Keratinocyte (primary cell): ENCODE measurements at regions not wholly inside any gene's neighbourhood (a gene's known extent, or its start where the extent isn't known, plus 50 kb on each side); places are given as distances from the start of the nearest gene placed in this dataset.

ENCODE experiments used
- DNase-seq: peaks from one replicate; pipeline ENCODE4 v3.0.0-alpha.2; 2011; ENCODE audit warnings: low read depth, missing footprints, low spot score
- FAIRE-seq: peaks from 2 replicates; lab custom pipeline; 2011; peaks lifted over from hg19 to GRCh38; lab: Jason Lieb, UNC
- H2AFZ ChIP-seq: 2 replicates; pipeline ENCODE4 v1.6.0; 2012; ENCODE audit warnings: low read length, control low read depth, inconsistent platforms; ENCODE audit not compliant: control insufficient read depth
- H3K27ac ChIP-seq: 2 replicates; pipeline ENCODE4 v1.5.1; 2011; ENCODE audit warnings: low read length; ENCODE audit not compliant: control insufficient read depth, insufficient read depth
- H3K27me3 ChIP-seq: 3 replicates; pipeline ENCODE4 v1.6.0; 2011; ENCODE audit warnings: low read length; ENCODE audit not compliant: control insufficient read depth, insufficient read depth; ENCODE audit errors: extremely low read depth
- H3K36me3 ChIP-seq, 2 experiments: 2 replicates in 1 of 2; 3 replicates in 1 of 2; pipeline ENCODE4 v1.5.1; 2011; ENCODE audit warnings: low read length in 2 of 2, mild to moderate bottlenecking in 1 of 2; ENCODE audit not compliant: control insufficient read depth in 2 of 2, insufficient read depth in 2 of 2; ENCODE audit errors: extremely low read depth in 1 of 2
- H3K4me1 ChIP-seq: 3 replicates; pipeline ENCODE4 v1.5.1; 2011; ENCODE audit warnings: low read length; ENCODE audit not compliant: control insufficient read depth, insufficient read depth; ENCODE audit errors: extremely low read depth
- H3K4me2 ChIP-seq: 3 replicates; pipeline ENCODE4 v1.6.0; 2011; ENCODE audit warnings: low read depth, low read length; ENCODE audit not compliant: control insufficient read depth, insufficient read depth; ENCODE audit errors: extremely low read depth
- H3K4me3 ChIP-seq, 3 experiments: fragments of 200-600 bp in 1 of 3; sonication (generic) in 1 of 3; 2 replicates in 2 of 3; 3 replicates in 1 of 3; pipeline ENCODE4 v1.5.1; 2011 to 2016; ENCODE audit warnings: low read length in 3 of 3, mild to moderate bottlenecking in 3 of 3, control low read depth in 2 of 3, inconsistent platforms in 1 of 3, low read depth in 1 of 3, mixed read lengths in 1 of 3, mixed run types in 1 of 3, moderate library complexity in 1 of 3; ENCODE audit not compliant: control insufficient read depth in 2 of 3, insufficient read depth in 2 of 3; ENCODE audit errors: extremely low read depth in 1 of 3
- H3K79me2 ChIP-seq: 2 replicates; pipeline ENCODE4 v1.6.0; 2012; ENCODE audit warnings: low read length; ENCODE audit not compliant: control insufficient read depth, insufficient read depth
- H3K9ac ChIP-seq: 3 replicates; pipeline ENCODE4 v1.6.0; 2011; ENCODE audit warnings: low read length; ENCODE audit not compliant: control insufficient read depth, insufficient read depth; ENCODE audit errors: extremely low read depth
- H3K9me1 ChIP-seq: 3 replicates; pipeline ENCODE4 v1.6.0; 2011; ENCODE audit warnings: low read length; ENCODE audit not compliant: control insufficient read depth, insufficient read depth; ENCODE audit errors: extremely low read depth
- H3K9me3 ChIP-seq: 2 replicates; pipeline ENCODE4 v1.5.1; 2012; ENCODE audit warnings: low read depth, low read length; ENCODE audit not compliant: control insufficient read depth
- H4K20me1 ChIP-seq: 3 replicates; pipeline ENCODE4 v1.6.0; 2011; ENCODE audit warnings: low read length; ENCODE audit not compliant: control insufficient read depth, insufficient read depth; ENCODE audit errors: extremely low read depth
- CTCF ChIP-seq, 3 experiments: IDR thresholded peaks in 1 of 3; conservative IDR thresholded peaks in 1 of 3; optimal IDR thresholded peaks in 1 of 3; 2 replicates in 2 of 3; 3 replicates in 1 of 3; pipeline versions ENCODE3 to v1.5.1; 2011; ENCODE audit warnings: low read length in 3 of 3, mild to moderate bottlenecking in 3 of 3, moderate library complexity in 2 of 3, control low read depth in 1 of 3, inconsistent platforms in 1 of 3; ENCODE audit not compliant: insufficient read depth in 2 of 3; ENCODE audit errors: extremely low read depth in 1 of 3
- EZH2 ChIP-seq: IDR thresholded peaks from one replicate; pipeline ENCODE4 v1.6.1; 2012; ENCODE audit warnings: inconsistent platforms, mild to moderate bottlenecking, low read length, moderate library complexity
- dilution Hi-C: fragments of 300-500 bp; cut with MboI; formaldehyde crosslinking; loops from one replicate; pipeline ENCODE4 v1.7.0; 2020; ENCODE audit warnings: low sequenced_read_pairs; ENCODE audit not compliant: extremely low pct_ligation_motif_present

GRCh38 chr2:104597942-104598341 lies 256.0 kb upstream of the POU3F3 start:
- Histone ChIP-seq H3K36me3 (no peaks in the 10 kb centered on the region), H3K4me2 (no peak overlapping the region), H3K9ac (no peak overlapping the region), H3K4me3 (no peak overlapping the region), H2AFZ (no peak overlapping the region), H3K9me3 (no peaks in the 10 kb centered on the region), H3K4me1 (no peaks in the 10 kb centered on the region), H3K79me2 (no peaks in the 10 kb centered on the region), H3K9me1 (no peaks in the 10 kb centered on the region), H3K27ac (no peak overlapping the region), H4K20me1 (no peaks in the 10 kb centered on the region), H3K27me3 (no peaks in the 10 kb centered on the region)
- TF ChIP-seq EZH2 (no peak), CTCF (optimal IDR thresholded peaks at IDR 0.05 in 1 of 3, IDR thresholded peaks at IDR 0.05 in 1 of 3, conservative IDR thresholded peaks at IDR 0.05 in 1 of 3; ENCODE audit: extremely low read depth in 1 of 3, insufficient read depth in 2 of 3, low read length in 3 of 3) (no peak)
- FAIRE-seq (no peak), DNase-seq (no peak)
- dilution Hi-C loops = no loop called here

GRCh38 chr2:104598636-104599035 lies 255.3 kb upstream of the POU3F3 start:
- no peak for TF ChIP-seq EZH2
- no peak for TF ChIP-seq CTCF (optimal IDR thresholded peaks at IDR 0.05 in 1 of 3, IDR thresholded peaks at IDR 0.05 in 1 of 3, conservative IDR thresholded peaks at IDR 0.05 in 1 of 3; ENCODE audit: extremely low read depth in 1 of 3, insufficient read depth in 2 of 3, low read length in 3 of 3)
- Histone ChIP-seq H3K4me3 (no peak overlapping the region), H2AFZ (no peak overlapping the region), H3K27ac (no peak overlapping the region), H4K20me1 (no peaks in the 10 kb centered on the region), H3K9me3 (no peaks in the 10 kb centered on the region), H3K9me1 (no peaks in the 10 kb centered on the region), H3K4me2 (no peak overlapping the region), H3K27me3 (no peaks in the 10 kb centered on the region), H3K4me1 (no peaks in the 10 kb centered on the region), H3K36me3 (no peaks in the 10 kb centered on the region), H3K9ac (no peak overlapping the region), H3K79me2 (no peaks in the 10 kb centered on the region)
- FAIRE-seq (no peak), DNase-seq (no peak)
- dilution Hi-C loops = no loop called here
